Hepatocyte (in vitro differentiated cells): ENCODE measurements at regions not wholly inside any gene's neighbourhood (a gene's known extent, or its start where the extent isn't known, plus 50 kb on each side); places are given as distances from the start of the nearest gene placed in this dataset.
"Not testable (repeated sequence)": the region's sequence is repeated elsewhere in the genome, so short reads cannot be mapped to it uniquely, and the experiment has no call there.

Experiments
- DNase-seq: peaks from one replicate; pipeline ENCODE4 v3.0.0-alpha.2; 2016; ENCODE audit warnings: low spot score
- H2AFZ ChIP-seq: fragments of 200-600 bp; sonication (generic); 2 replicates; pipeline ENCODE4 v1.6.0; 2016; ENCODE audit warnings: antibody characterized with exemption, mild to moderate bottlenecking
- H3K27ac ChIP-seq: fragments of 200-600 bp; sonication (generic); 2 replicates; pipeline ENCODE4 v1.5.1; 2016; ENCODE audit warnings: mild to moderate bottlenecking
- H3K27me3 ChIP-seq: fragments of 200-600 bp; sonication (generic); 2 replicates; pipeline ENCODE4 v1.6.1; 2016
- H3K36me3 ChIP-seq: fragments of 200-600 bp; sonication (generic); replicated peaks from 2 replicates; pipeline ENCODE4 v1.5.1; 2016; ENCODE audit warnings: low read depth; ENCODE audit not compliant: insufficient read depth
- H3K4me1 ChIP-seq: fragments of 200-600 bp; sonication (generic); 2 replicates; pipeline ENCODE4 v1.5.1; 2016; ENCODE audit warnings: mild to moderate bottlenecking, moderate library complexity; ENCODE audit not compliant: insufficient read depth
- H3K4me2 ChIP-seq: fragments of 200-600 bp; sonication (generic); 2 replicates; pipeline ENCODE4 v1.6.0; 2016
- H3K4me3 ChIP-seq: fragments of 200-600 bp; sonication (generic); 2 replicates; pipeline ENCODE4 v1.5.1; 2016; ENCODE audit warnings: mild to moderate bottlenecking
- H3K79me2 ChIP-seq: fragments of 200-600 bp; sonication (generic); 2 replicates; pipeline ENCODE4 v1.6.0; 2017; ENCODE audit warnings: mild to moderate bottlenecking
- H3K9me2 ChIP-seq: fragments of 200-600 bp; sonication (generic); replicated peaks from 2 replicates; pipeline ENCODE4 v1.6.0; 2017; ENCODE audit warnings: mild to moderate bottlenecking; ENCODE audit not compliant: insufficient read depth
- H3K9me3 ChIP-seq: fragments of 200-600 bp; sonication (generic); 2 replicates; pipeline ENCODE4 v1.5.1; 2016; ENCODE audit warnings: low read depth, mild to moderate bottlenecking
- H4K20me1 ChIP-seq: fragments of 200-600 bp; sonication (generic); 2 replicates; pipeline ENCODE4 v1.6.0; 2016; ENCODE audit warnings: mild to moderate bottlenecking; ENCODE audit not compliant: insufficient read depth, poor library complexity, severe bottlenecking
- EZH2 ChIP-seq: fragments of 200-600 bp; sonication (generic); IDR thresholded peaks from 2 replicates; pipeline ENCODE4 v1.6.1; 2016; ENCODE audit warnings: antibody characterized with exemption, mild to moderate bottlenecking, borderline replicate concordance
- EZH2phosphoT487 ChIP-seq: fragments of 200-600 bp; sonication (generic); IDR thresholded peaks from one replicate; pipeline ENCODE4 v1.6.1; 2018; ENCODE audit warnings: antibody characterized with exemption, mild to moderate bottlenecking, low read depth, moderate library complexity; ENCODE audit not compliant: unreplicated experiment, severe bottlenecking
- WGBS: methylation state at CpG from one replicate; pipeline ENCODE4 v1.1.6; 2016; ENCODE audit warnings: low lambda C conversion rate; ENCODE audit errors: missing lambda C conversion rate; 5-methylcytosine and 5-hydroxymethylcytosine counted together
- TF ChIP-seq, protein P1 (sequence below): fragments of 200-600 bp; sonication (generic); IDR thresholded peaks from 2 replicates; pipeline ENCODE4 v1.5.1; 2016; ENCODE audit warnings: antibody characterized with exemption, mild to moderate bottlenecking; ENCODE audit not compliant: poor library complexity

DNA sequence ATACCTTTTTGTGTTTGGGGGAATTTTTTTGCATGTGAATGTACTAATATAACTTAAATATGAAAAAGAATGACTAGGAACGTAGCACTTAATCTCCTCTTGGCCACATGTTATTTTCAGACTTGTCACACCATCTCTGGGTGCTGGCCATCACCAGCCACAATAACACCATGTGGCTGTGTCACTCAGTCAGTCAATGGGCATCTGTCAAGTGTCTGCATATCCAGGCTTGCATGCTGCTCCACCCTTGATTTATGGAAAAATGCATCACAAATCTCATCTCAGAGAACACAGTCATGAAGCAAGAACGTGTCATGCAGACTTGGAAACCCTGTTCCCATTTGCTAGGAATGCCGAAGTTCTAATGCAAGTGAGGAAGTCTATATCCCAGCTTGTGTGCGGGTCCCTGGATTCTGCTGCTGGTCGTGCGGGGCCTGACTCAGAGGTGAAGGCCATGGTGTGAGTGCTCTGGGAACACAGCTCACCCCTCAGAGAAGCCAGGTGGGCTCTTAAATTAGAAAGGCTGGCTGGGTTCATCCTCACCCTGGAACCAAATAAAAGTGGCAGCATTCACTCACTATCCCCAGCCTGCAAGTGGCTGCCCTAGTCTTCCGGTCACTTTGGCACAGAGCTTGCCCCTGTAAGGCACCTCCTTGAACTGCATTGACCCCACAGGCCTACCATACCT is 53.6 kb upstream of the ARHGEF7 start:
- peaks cover 3% of the 10 kb centered on the region for H3K4me1 ChIP-seq
- no peak overlapping the region for H2AFZ ChIP-seq
- no peaks in the 10 kb centered on the region for H4K20me1 ChIP-seq
- H3K9me2 ChIP-seq = no peaks in the 10 kb centered on the region
- no peak for TF ChIP-seq EZH2phosphoT487
- TF ChIP-seq, protein P1, sequence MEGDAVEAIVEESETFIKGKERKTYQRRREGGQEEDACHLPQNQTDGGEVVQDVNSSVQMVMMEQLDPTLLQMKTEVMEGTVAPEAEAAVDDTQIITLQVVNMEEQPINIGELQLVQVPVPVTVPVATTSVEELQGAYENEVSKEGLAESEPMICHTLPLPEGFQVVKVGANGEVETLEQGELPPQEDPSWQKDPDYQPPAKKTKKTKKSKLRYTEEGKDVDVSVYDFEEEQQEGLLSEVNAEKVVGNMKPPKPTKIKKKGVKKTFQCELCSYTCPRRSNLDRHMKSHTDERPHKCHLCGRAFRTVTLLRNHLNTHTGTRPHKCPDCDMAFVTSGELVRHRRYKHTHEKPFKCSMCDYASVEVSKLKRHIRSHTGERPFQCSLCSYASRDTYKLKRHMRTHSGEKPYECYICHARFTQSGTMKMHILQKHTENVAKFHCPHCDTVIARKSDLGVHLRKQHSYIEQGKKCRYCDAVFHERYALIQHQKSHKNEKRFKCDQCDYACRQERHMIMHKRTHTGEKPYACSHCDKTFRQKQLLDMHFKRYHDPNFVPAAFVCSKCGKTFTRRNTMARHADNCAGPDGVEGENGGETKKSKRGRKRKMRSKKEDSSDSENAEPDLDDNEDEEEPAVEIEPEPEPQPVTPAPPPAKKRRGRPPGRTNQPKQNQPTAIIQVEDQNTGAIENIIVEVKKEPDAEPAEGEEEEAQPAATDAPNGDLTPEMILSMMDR = no peak
- TF ChIP-seq EZH2 = no peak
- H3K79me2 ChIP-seq = no peaks in the 10 kb centered on the region
- H3K9me3 ChIP-seq = no peaks in the 10 kb centered on the region
- no peak overlapping the region for H3K27ac ChIP-seq
- no peak overlapping the region for H3K4me2 ChIP-seq
- no peaks in the 10 kb centered on the region for H3K27me3 ChIP-seq
- 95% methylated on average over 7 of the region's 7 CpGs for WGBS
- no peak overlapping the region for H3K4me3 ChIP-seq
- H3K36me3 ChIP-seq = no peaks in the 10 kb centered on the region
- no peak for DNase-seq

DNA sequence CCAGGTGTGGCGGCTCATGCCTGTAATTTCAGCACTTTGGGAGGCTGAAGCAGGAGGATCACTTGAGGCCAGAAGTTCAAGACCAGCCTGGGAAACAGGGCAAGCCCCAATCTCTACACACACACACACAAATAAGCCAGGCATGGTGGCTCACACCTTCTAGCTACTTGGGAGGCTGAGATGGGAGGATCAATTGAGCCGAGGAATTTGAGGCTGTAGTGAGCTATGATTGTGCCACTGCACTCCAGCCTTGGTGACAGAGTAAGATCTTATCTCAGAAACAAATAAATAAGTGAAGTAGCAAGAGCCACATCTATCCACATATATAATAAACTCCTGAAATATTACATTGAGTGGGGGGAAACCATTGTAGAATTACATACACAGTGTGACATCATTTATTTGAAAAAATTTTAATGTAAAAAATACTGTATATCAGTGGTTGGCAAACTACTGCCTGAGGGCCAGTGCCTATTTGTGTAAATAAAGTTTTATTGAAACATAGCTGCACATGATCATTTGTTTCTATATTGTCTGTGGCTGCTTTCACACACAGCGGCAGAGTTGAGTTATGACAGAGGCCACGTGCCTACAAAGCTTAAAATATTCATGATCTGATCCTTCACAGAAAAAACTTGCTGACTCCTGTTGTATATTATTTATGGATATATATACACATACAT is 54.7 kb upstream of the ARHGEF7 start:
- Histone ChIP-seq H3K4me2 (no peak overlapping the region), H3K79me2 (no peaks in the 10 kb centered on the region), H3K4me1 (peaks cover 3% of the 10 kb centered on the region), H3K9me3 (no peaks in the 10 kb centered on the region), H3K4me3 (no peak overlapping the region), H3K36me3 (no peaks in the 10 kb centered on the region), H3K9me2 (no peaks in the 10 kb centered on the region), H3K27me3 (no peaks in the 10 kb centered on the region), H4K20me1 (no peaks in the 10 kb centered on the region), H3K27ac (no peak overlapping the region), H2AFZ (no peak overlapping the region)
- no peak for TF ChIP-seq EZH2phosphoT487
- TF ChIP-seq EZH2 = no peak
- TF ChIP-seq, protein P1 = no peak
- no peak for DNase-seq
- WGBS = 90% methylated on average over 4 of the region's 4 CpGs

DNA sequence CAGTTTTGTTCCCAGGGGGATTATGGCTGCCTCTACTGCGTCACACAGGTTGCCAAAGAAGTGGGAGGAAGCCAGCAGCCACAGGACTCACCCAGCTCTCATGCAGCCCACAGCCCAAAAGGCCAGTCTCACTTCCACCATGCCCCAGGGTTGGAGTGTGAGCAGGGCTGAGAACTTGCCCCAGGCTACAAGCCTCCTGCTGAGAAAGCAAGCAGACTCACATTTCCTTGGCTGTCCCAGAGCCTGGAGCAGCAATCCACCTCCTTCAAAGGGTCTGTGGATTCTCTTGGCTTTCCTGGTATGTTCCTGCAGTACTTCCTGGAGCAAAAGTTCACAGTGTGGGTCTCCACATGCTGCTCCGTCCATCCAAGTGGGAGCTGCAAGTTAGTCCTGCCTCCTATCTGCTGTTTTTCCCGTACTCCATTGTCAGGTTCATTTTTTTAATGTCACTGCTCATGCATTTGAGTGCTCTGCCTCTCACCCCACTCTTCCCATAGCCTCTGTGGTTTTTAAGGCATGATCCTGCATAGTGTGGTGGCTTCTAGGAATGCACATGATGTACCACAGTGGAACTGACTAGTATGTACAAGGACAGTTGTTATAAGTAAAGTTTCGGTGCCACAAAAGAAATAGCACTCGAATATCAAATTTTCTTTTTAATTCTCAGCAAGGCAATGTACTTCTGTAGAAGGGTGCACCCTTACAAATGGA is 56.2 kb upstream of the ARHGEF7 start:
- H3K4me3 ChIP-seq = no peak overlapping the region
- H3K36me3 ChIP-seq = no peaks in the 10 kb centered on the region
- no peaks in the 10 kb centered on the region for H3K9me2 ChIP-seq
- no peaks in the 10 kb centered on the region for H4K20me1 ChIP-seq
- no peak overlapping the region for H3K27ac ChIP-seq
- H3K27me3 ChIP-seq = no peaks in the 10 kb centered on the region
- no peak overlapping the region for H2AFZ ChIP-seq
- H3K79me2 ChIP-seq = no peaks in the 10 kb centered on the region
- TF ChIP-seq, protein P1 = no peak
- TF ChIP-seq EZH2 = no peak
- no peak for TF ChIP-seq EZH2phosphoT487
- H3K4me1 ChIP-seq = peaks cover 3% of the 10 kb centered on the region
- H3K4me2 ChIP-seq = no peak overlapping the region
- no peak for DNase-seq
- H3K9me3 ChIP-seq = no peaks in the 10 kb centered on the region
- WGBS = 70% methylated on average over 5 of the region's 5 CpGs

DNA sequence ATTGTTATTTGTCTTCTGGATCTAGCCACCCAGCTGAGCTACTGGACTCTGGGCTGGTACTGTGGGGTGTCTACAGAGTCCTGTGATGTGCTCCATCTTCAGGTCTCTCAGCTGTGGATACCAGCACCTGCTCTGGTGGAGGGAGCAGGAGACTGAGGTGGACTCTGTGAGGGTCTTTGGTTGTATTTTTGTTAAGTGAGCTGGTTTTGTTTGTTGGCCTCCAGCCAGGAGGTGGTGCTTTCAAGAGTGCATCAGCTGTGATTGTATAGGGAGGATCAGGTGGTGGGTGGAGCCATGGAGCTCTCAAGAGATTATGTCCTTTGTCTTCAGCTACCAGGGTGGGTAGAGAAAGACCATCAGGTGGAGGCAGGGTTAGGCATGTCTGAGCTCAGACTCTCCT is 56.8 kb upstream of the ARHGEF7 start:
- H4K20me1 ChIP-seq, H3K4me2 ChIP-seq, H3K9me2 ChIP-seq, H3K79me2 ChIP-seq, H3K27ac ChIP-seq, H3K9me3 ChIP-seq, H3K27me3 ChIP-seq, DNase-seq, H3K4me3 ChIP-seq, H2AFZ ChIP-seq, H3K4me1 ChIP-seq, H3K36me3 ChIP-seq: not testable (repeated sequence)

DNA sequence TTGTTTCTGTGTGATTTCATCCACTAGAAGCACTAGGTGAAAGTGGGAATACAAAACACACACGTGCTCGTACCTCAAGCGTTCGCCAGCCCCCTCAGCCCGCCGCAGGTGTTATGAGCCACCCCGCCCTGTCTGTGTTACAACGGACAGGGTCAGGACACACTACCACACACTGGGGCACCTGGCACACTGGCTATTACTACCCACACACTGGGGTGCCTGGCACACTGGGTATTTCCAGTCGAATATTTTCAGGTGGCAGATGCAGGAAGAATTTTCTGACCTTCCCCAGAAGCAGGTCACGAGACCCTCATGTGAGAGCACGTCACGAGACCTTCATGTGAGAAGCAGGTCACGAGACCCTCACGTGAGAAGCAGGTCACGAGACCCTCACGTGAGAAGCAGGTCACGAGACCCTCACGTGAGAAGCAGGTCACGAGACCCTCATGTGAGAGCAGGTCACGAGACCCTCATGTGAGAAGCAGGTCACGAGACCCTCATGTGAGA is 63.3 kb upstream of the ARHGEF7 start:
- H3K4me3 ChIP-seq, H3K36me3 ChIP-seq, H3K4me1 ChIP-seq, H3K9me3 ChIP-seq, H2AFZ ChIP-seq, H3K27me3 ChIP-seq, DNase-seq, H3K79me2 ChIP-seq, H3K9me2 ChIP-seq, H3K27ac ChIP-seq, H4K20me1 ChIP-seq, H3K4me2 ChIP-seq: not testable (repeated sequence)
- WGBS = 96% methylated on average over 19 of the region's 21 CpGs
